SK-N-SH (cell line): ENCODE measurements at regions not wholly inside any gene's neighbourhood (a gene's known extent, or its start where the extent isn't known, plus 50 kb on each side); places are given as distances from the start of the nearest gene placed in this dataset.
A peak's percentile ranks its signal among the peaks of the same experiment; 100 is the strongest.

ENCODE experiments used
- CTCF ChIA-PET: fragments of 300-600, 350-600 bp; formaldehyde crosslinking; extraction: SDS; loops from one replicate; lab custom pipeline; 2021; lab: Yijun Ruan, JAX
- POLR2A ChIA-PET: fragments of 350-600 bp; sonication (Branson Sonifier 250); formaldehyde crosslinking; extraction: SDS; loops from one replicate; lab custom pipeline; 2020; ENCODE audit warnings: antibody characterized with exemption, inconsistent platforms; lab: Yijun Ruan, JAX
- DNase-seq: peaks from one replicate; pipeline ENCODE4 v3.0.0; 2012
- H2AFZ ChIP-seq: fragments of 200-600 bp; sonication (generic); 2 replicates; pipeline ENCODE4 v1.8.1; 2016; ENCODE audit warnings: antibody characterized with exemption, mild to moderate bottlenecking, low read depth
- H3F3A ChIP-seq: fragments of 200-600 bp; sonication (generic); replicated peaks from 2 replicates; pipeline ENCODE3; 2016; ENCODE audit warnings: antibody characterized with exemption, mild to moderate bottlenecking; ENCODE audit not compliant: insufficient read depth
- H3K27ac ChIP-seq, 2 experiments: fragments of 200-500 bp in 1 of 2; fragments of 200-600 bp in 1 of 2; sonication (Bioruptor generic) in 1 of 2; sonication (generic), shearing (Covaris generic) in 1 of 2; 2 replicates each; pipeline versions ENCODE4 v1.5.1 to v1.6.1; 2014 to 2016; ENCODE audit warnings: low read depth in 2 of 2, inconsistent platforms in 1 of 2, low read length in 1 of 2, mild to moderate bottlenecking in 1 of 2, mixed read lengths in 1 of 2
- H3K27me3 ChIP-seq: fragments of 200-600 bp; sonication (generic), shearing (Covaris generic); 2 replicates; pipeline ENCODE4 v1.6.1; 2016; ENCODE audit warnings: mixed run types; ENCODE audit not compliant: insufficient read depth
- H3K36me3 ChIP-seq, 2 experiments: fragments of 200-500 bp in 1 of 2; fragments of 200-600 bp in 1 of 2; sonication (Bioruptor generic) in 1 of 2; sonication (generic) in 1 of 2; replicated peaks in 1 of 2; 2 replicates each; pipeline versions ENCODE3 to v1.5.1; 2014 to 2016; ENCODE audit warnings: low read length in 1 of 2, mild to moderate bottlenecking in 1 of 2; ENCODE audit not compliant: insufficient read depth in 2 of 2, control insufficient read depth in 1 of 2
- H3K4me1 ChIP-seq, 2 experiments: fragments of 200-500 bp in 1 of 2; fragments of 200-600 bp in 1 of 2; sonication (Bioruptor generic) in 1 of 2; sonication (generic), shearing (Covaris generic) in 1 of 2; 2 replicates each; pipeline versions ENCODE4 v1.5.1 to v1.6.1; 2014 to 2016; ENCODE audit warnings: low read depth in 1 of 2, low read length in 1 of 2, mixed run types in 1 of 2; ENCODE audit not compliant: insufficient read depth in 2 of 2, control insufficient read depth in 1 of 2
- H3K4me2 ChIP-seq: fragments of 200-600 bp; sonication (generic), shearing (Covaris generic); 2 replicates; pipeline ENCODE4 v1.6.1; 2017; ENCODE audit warnings: mixed run types
- H3K4me3 ChIP-seq, 2 experiments: fragments of 200-500 bp in 1 of 2; fragments of 200-600 bp in 1 of 2; sonication (Bioruptor generic) in 1 of 2; sonication (generic), shearing (Covaris generic) in 1 of 2; 2 replicates each; pipeline versions ENCODE4 v1.5.1 to v1.8.1; 2014 to 2016; ENCODE audit warnings: low read depth in 2 of 2, inconsistent platforms in 1 of 2, low read length in 1 of 2, mild to moderate bottlenecking in 1 of 2, mixed read lengths in 1 of 2, moderate library complexity in 1 of 2
- H3K79me2 ChIP-seq: fragments of 200-600 bp; sonication (generic); 2 replicates; pipeline ENCODE4 v1.8.1; 2017; ENCODE audit warnings: mild to moderate bottlenecking; ENCODE audit not compliant: insufficient read depth
- H3K9ac ChIP-seq: fragments of 200-600 bp; sonication (generic); 2 replicates; pipeline ENCODE4 v1.6.1; 2017; ENCODE audit warnings: mixed run types
- H3K9me2 ChIP-seq: fragments of 200-600 bp; sonication (generic); 2 replicates; pipeline ENCODE4 v1.6.1; 2017; ENCODE audit warnings: mixed run types
- H3K9me3 ChIP-seq: fragments of 200-600 bp; sonication (generic); 2 replicates; pipeline ENCODE4 v1.6.1; 2017; ENCODE audit warnings: mixed run types, mild to moderate bottlenecking, moderate library complexity
- H4K20me1 ChIP-seq: fragments of 200-600 bp; sonication (generic); 2 replicates; pipeline ENCODE4 v1.6.1; 2017; ENCODE audit warnings: mild to moderate bottlenecking, mixed run types; ENCODE audit not compliant: insufficient read depth
- EZH2phosphoT487 ChIP-seq: fragments of 200-600 bp; sonication (generic); IDR thresholded peaks from 2 replicates; pipeline ENCODE4 v1.6.1; 2017; ENCODE audit warnings: low read depth, mixed run types, mild to moderate bottlenecking, antibody characterized with exemption, moderate library complexity, borderline replicate concordance
- FOSL2 ChIP-seq: IDR thresholded peaks from 2 replicates; pipeline ENCODE4 v1.4.0; 2012; ENCODE audit warnings: low read depth, mild to moderate bottlenecking, moderate library complexity, borderline replicate concordance
- FOXJ3 ChIP-seq: sonication (generic); formaldehyde crosslinking; IDR thresholded peaks from 2 replicates; pipeline ENCODE4 v1.5.1; 2020; ENCODE audit warnings: mild to moderate bottlenecking, missing genetic modification reagents
- JUND ChIP-seq: IDR thresholded peaks from 2 replicates; pipeline ENCODE4 v1.4.0; 2012
- NFIC ChIP-seq: IDR thresholded peaks from 2 replicates; pipeline ENCODE4 v1.4.0; 2012; ENCODE audit warnings: borderline replicate concordance
- NRF1 ChIP-seq: IDR thresholded peaks from 2 replicates; pipeline ENCODE4 v1.6.1; 2012; ENCODE audit warnings: low read depth, mild to moderate bottlenecking, low read length
- PBX3 ChIP-seq: IDR thresholded peaks from 2 replicates; pipeline ENCODE4; 2012
- RAD21 ChIP-seq: IDR thresholded peaks from 2 replicates; pipeline ENCODE4 v1.6.1; 2012; ENCODE audit warnings: mild to moderate bottlenecking, low read length
- SIN3A ChIP-seq: IDR thresholded peaks from 2 replicates; pipeline ENCODE4 v1.6.1; 2012; ENCODE audit warnings: low read depth, mild to moderate bottlenecking, low read length, moderate library complexity, borderline replicate concordance
- SMC3 ChIP-seq: IDR thresholded peaks from 2 replicates; pipeline ENCODE4 v1.6.1; 2012; ENCODE audit warnings: low read depth, low read length, improper control_type of control experiment
- TEAD4 ChIP-seq: IDR thresholded peaks from 2 replicates; pipeline ENCODE4 v1.4.0; 2012; ENCODE audit warnings: mild to moderate bottlenecking, borderline replicate concordance; ENCODE audit not compliant: insufficient read depth
- USF2 ChIP-seq: fragments of 150-350 bp; IDR thresholded peaks from 2 replicates; pipeline ENCODE4 v1.6.1; 2017; ENCODE audit warnings: antibody characterized with exemption, low read length, low read depth, borderline replicate concordance
- YY1 ChIP-seq: IDR thresholded peaks from 2 replicates; pipeline ENCODE4 v1.4.0; 2012; ENCODE audit warnings: low read depth, mild to moderate bottlenecking
- WGBS: methylation state at CpG from one replicate; pipeline ENCODE4 v1.1.6; 2017; ENCODE audit warnings: low lambda C conversion rate; 5-methylcytosine and 5-hydroxymethylcytosine counted together
- TF ChIP-seq, protein P1 (sequence below): fragments of 150-350 bp; IDR thresholded peaks from 2 replicates; pipeline ENCODE4 v1.6.1; 2016; ENCODE audit warnings: mild to moderate bottlenecking, low read depth, low read length
- TF ChIP-seq, protein P2 (sequence below): IDR thresholded peaks from 2 replicates; pipeline ENCODE4 v1.6.1; 2012; ENCODE audit warnings: mild to moderate bottlenecking, low read depth, low read length, moderate library complexity

DNA sequence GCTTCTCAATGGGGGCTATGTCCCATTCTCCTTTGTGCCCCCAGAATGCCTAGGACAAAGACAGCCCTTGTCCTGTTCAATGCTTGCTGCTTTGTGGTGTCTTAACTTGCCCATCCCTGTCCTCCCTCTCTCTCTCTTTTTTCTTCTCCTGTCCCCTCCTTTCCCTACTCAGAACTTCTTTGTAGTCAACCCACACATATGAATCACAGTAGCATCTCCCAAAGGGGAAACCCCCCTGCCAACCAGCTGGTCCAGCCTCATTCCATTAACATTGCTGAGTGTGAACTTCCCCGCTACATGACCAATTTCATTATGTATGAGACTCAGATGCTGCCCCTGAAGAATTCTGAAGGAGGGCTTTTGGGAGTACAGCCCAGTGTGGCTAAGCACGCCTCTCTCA lies 408.3 kb downstream of the ENC1 start (continued):
- TF ChIP-seq PBX3, result 0 out of 2 replicates have a peak, but pooled peaks have one; percentile 29
- no peak for TF ChIP-seq SIN3A
- no peak for TF ChIP-seq RAD21

DNA sequence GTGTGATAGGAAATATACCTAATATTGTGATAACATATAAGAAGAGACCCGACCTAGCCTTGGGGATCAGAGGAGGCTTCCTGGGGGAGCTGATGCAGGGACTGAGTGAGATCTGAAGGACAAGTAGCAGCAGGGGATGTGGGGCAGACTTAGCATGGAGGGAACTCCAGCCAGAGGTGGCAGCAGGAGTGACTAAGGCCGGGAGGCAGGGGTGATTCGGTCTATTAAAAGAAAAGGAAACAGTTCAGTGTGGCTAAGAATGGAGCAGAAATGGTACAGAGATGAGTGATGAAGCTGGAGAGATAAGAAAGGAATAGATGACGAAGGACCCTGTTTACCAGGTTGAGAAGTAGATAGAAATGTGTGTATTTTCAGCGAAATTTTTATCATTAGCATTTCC lies 408.8 kb downstream of the ENC1 start:
- no peaks in the 10 kb centered on the region for H3K9me2 ChIP-seq
- no peaks in the 10 kb centered on the region for H3K27me3 ChIP-seq
- peaks cover 14% of the 10 kb centered on the region for H3F3A ChIP-seq
- H2AFZ ChIP-seq, result peak overlapping the region; percentile 20; the same call in 1 of the 2 replicates
- peak overlapping the region in 1 of 2 experiments; percentile 79; a peak in 2 of 4 replicates for H3K27ac ChIP-seq
- H3K36me3 ChIP-seq, result no peaks in the 10 kb centered on the region
- no peak for DNase-seq
- peaks cover 0 to 16% of the 10 kb centered on the region in 2 experiments; a peak in 2 of 4 replicates for H3K4me1 ChIP-seq
- H3K4me3 ChIP-seq, result no peak overlapping the region
- POLR2A ChIA-PET, result no interaction called here
- no peaks in the 10 kb centered on the region for H3K9me3 ChIP-seq
- TF ChIP-seq JUND (no peak), YY1 (no peak), USF2 (no peak), SMC3 (no peak), TEAD4 (no peak), FOXJ3 (no peak), NFIC (no peak)
- TF ChIP-seq, protein P1, sequence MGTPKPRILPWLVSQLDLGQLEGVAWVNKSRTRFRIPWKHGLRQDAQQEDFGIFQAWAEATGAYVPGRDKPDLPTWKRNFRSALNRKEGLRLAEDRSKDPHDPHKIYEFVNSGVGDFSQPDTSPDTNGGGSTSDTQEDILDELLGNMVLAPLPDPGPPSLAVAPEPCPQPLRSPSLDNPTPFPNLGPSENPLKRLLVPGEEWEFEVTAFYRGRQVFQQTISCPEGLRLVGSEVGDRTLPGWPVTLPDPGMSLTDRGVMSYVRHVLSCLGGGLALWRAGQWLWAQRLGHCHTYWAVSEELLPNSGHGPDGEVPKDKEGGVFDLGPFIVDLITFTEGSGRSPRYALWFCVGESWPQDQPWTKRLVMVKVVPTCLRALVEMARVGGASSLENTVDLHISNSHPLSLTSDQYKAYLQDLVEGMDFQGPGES, result no peak
- H3K4me2 ChIP-seq, result no peak overlapping the region
- no peaks in the 10 kb centered on the region for H4K20me1 ChIP-seq
- CTCF ChIA-PET, result no interaction called here
- H3K9ac ChIP-seq, result no peak overlapping the region
- 65% methylated on average over 5 of the region's 5 CpGs for WGBS
- no peaks in the 10 kb centered on the region for H3K79me2 ChIP-seq

GRCh38 chr5:74226716-74227485 lies 413.6 kb downstream of the ENC1 start:
- DNase-seq, result no peak
- ChIA-PET POLR2A (no interaction called here), CTCF (no interaction called here)
- Histone ChIP-seq H3K4me3 (no peak overlapping the region), H2AFZ (no peak overlapping the region), H3K9ac (no peak overlapping the region), H3F3A (no peaks in the 10 kb centered on the region), H3K9me3 (no peaks in the 10 kb centered on the region), H3K27me3 (no peaks in the 10 kb centered on the region), H3K36me3 (no peaks in the 10 kb centered on the region), H3K4me2 (no peak overlapping the region), H4K20me1 (no peaks in the 10 kb centered on the region), H3K79me2 (no peaks in the 10 kb centered on the region), H3K9me2 (no peaks in the 10 kb centered on the region), H3K4me1 (no peaks in the 10 kb centered on the region), H3K27ac (no peak overlapping the region)
- 59% methylated on average over 2 of the region's 4 CpGs for WGBS
- no peak for TF ChIP-seq RAD21
- no peak for TF ChIP-seq FOSL2
- TF ChIP-seq PBX3, result no peak
- TF ChIP-seq, protein P2, sequence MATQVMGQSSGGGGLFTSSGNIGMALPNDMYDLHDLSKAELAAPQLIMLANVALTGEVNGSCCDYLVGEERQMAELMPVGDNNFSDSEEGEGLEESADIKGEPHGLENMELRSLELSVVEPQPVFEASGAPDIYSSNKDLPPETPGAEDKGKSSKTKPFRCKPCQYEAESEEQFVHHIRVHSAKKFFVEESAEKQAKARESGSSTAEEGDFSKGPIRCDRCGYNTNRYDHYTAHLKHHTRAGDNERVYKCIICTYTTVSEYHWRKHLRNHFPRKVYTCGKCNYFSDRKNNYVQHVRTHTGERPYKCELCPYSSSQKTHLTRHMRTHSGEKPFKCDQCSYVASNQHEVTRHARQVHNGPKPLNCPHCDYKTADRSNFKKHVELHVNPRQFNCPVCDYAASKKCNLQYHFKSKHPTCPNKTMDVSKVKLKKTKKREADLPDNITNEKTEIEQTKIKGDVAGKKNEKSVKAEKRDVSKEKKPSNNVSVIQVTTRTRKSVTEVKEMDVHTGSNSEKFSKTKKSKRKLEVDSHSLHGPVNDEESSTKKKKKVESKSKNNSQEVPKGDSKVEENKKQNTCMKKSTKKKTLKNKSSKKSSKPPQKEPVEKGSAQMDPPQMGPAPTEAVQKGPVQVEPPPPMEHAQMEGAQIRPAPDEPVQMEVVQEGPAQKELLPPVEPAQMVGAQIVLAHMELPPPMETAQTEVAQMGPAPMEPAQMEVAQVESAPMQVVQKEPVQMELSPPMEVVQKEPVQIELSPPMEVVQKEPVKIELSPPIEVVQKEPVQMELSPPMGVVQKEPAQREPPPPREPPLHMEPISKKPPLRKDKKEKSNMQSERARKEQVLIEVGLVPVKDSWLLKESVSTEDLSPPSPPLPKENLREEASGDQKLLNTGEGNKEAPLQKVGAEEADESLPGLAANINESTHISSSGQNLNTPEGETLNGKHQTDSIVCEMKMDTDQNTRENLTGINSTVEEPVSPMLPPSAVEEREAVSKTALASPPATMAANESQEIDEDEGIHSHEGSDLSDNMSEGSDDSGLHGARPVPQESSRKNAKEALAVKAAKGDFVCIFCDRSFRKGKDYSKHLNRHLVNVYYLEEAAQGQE, result no peak
- TF ChIP-seq NRF1, result no peak
- TF ChIP-seq EZH2phosphoT487, result no peak
